ENCODE measurements at regions not wholly inside any gene's neighbourhood (a gene's known extent, or its start where the extent isn't known, plus 50 kb on each side); places are given as distances from the start of the nearest gene placed in this dataset.

- no peak for DNase-seq (ENCODE audit: low spot score)
- in situ Hi-C loops (cut with MboI; ENCODE audit: low sequenced_read_pairs, unreplicated experiment), result no loop called here
- no peak for TF ChIP-seq CTCF (IDR thresholded peaks at IDR 0.05; ENCODE audit: borderline replicate concordance, control extremely low read depth, extremely low read depth, insufficient read depth, missing control alignments)
Measured at GRCh38 chr3:40661284-40661683, 136.5 kb downstream of the ZNF621 start.

- no peak for TF ChIP-seq CTCF (IDR thresholded peaks at IDR 0.05; ENCODE audit: borderline replicate concordance, control extremely low read depth, extremely low read depth, insufficient read depth, missing control alignments)
- DNase-seq (ENCODE audit: low spot score), result no peak
- in situ Hi-C loops (cut with MboI; ENCODE audit: low sequenced_read_pairs, unreplicated experiment), result no loop called here
Measured at GRCh38 chr3:40663280-40663679, 138.5 kb downstream of the ZNF621 start.

GRCh38 chr3:40669176-40669575 is 144.4 kb downstream of the ZNF621 start:
- no peak for TF ChIP-seq CTCF (IDR thresholded peaks at IDR 0.05; ENCODE audit: borderline replicate concordance, control extremely low read depth, extremely low read depth, insufficient read depth, missing control alignments)

GRCh38 chr3:40672861-40673260 is 148.1 kb downstream of the ZNF621 start:
- in situ Hi-C loops (cut with MboI; ENCODE audit: low sequenced_read_pairs, unreplicated experiment), result no loop called here
- DNase-seq (ENCODE audit: low spot score), result no peak
- TF ChIP-seq CTCF (IDR thresholded peaks at IDR 0.05; ENCODE audit: borderline replicate concordance, control extremely low read depth, extremely low read depth, insufficient read depth, missing control alignments), result no peak

More at GRCh38 chr3:40669176-40669575, 144.4 kb downstream of the ZNF621 start:
- DNase-seq (ENCODE audit: low spot score), result no peak
- in situ Hi-C loops (cut with MboI; ENCODE audit: low sequenced_read_pairs, unreplicated experiment), result no loop called here

- in situ Hi-C loops (cut with MboI; ENCODE audit: low sequenced_read_pairs, unreplicated experiment), result no loop called here
- no peak for TF ChIP-seq CTCF (IDR thresholded peaks at IDR 0.05; ENCODE audit: borderline replicate concordance, control extremely low read depth, extremely low read depth, insufficient read depth, missing control alignments)
- no peak for DNase-seq (ENCODE audit: low spot score)
Measured at GRCh38 chr3:40677321-40677720, 152.6 kb downstream of the ZNF621 start.

GRCh38 chr3:40677749-40678148 is 153.0 kb downstream of the ZNF621 start:
- DNase-seq (ENCODE audit: low spot score), result no peak
- TF ChIP-seq CTCF (IDR thresholded peaks at IDR 0.05; ENCODE audit: borderline replicate concordance, control extremely low read depth, extremely low read depth, insufficient read depth, missing control alignments), result no peak
- in situ Hi-C loops (cut with MboI; ENCODE audit: low sequenced_read_pairs, unreplicated experiment), result no loop called here

- no peak for TF ChIP-seq CTCF (IDR thresholded peaks at IDR 0.05; ENCODE audit: borderline replicate concordance, control extremely low read depth, extremely low read depth, insufficient read depth, missing control alignments)
- no peak for DNase-seq (ENCODE audit: low spot score)
- in situ Hi-C loops (cut with MboI; ENCODE audit: low sequenced_read_pairs, unreplicated experiment), result no loop called here
Measured at GRCh38 chr3:40679290-40679689, 154.5 kb downstream of the ZNF621 start.

Measured in GM13976 (cell line).